GM19468 (cell line): ENCODE measurements at regions not wholly inside any gene's neighbourhood (a gene's known extent, or its start where the extent isn't known, plus 50 kb on each side); places are given as distances from the start of the nearest gene placed in this dataset.
"Not testable (repeated sequence)": the region's sequence is repeated elsewhere in the genome, so short reads cannot be mapped to it uniquely, and the experiment has no call there.

Experiments used
- ATAC-seq: cut with Tn5 transposase; IDR thresholded peaks from one replicate; pipeline ENCODE4 v1.9.1; 2021; ENCODE audit warnings: mild to moderate bottlenecking, moderate library complexity, moderate number of reproducible peaks; ENCODE audit not compliant: unreplicated experiment; ENCODE audit errors: extremely low read depth

DNA sequence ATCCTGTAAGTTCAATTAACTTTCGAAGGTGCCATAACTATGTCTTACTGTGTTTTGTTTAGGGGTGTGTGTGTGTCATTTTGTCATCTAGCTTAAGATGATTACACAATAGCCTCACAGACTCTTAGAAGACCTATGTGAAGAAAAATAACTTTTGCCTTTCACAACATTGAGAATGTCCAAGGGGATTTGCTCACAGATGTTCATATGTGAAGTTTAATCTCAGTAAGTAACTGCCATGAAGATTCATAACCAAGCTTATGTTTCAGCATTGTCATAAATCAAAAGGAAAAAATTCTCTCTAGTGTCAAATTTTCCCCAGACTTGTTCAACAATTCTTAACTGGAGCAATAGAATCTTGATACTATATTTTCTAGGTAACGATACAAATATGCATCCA is 226.1 kb upstream of the PRKD1 start:
- no peak for ATAC-seq

DNA sequence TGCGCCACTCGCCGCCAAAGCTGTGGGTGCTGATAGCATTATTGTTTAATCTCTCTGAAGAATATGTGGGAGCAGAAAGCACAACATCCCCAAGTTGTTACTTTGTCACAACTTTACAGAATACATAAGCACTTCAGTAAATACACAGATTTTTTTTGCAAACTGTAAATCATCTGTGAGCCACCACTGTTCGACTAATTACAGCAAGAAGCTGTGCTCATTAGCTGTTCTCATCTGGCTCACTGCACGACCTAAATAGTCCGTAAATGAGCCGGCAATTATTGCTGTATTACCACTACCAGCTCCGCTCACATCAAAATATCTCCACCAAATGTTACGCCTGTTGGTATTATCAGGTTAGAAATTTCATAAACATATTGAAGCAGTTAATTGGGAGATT is 228.9 kb upstream of the PRKD1 start:
- no peak for ATAC-seq

DNA sequence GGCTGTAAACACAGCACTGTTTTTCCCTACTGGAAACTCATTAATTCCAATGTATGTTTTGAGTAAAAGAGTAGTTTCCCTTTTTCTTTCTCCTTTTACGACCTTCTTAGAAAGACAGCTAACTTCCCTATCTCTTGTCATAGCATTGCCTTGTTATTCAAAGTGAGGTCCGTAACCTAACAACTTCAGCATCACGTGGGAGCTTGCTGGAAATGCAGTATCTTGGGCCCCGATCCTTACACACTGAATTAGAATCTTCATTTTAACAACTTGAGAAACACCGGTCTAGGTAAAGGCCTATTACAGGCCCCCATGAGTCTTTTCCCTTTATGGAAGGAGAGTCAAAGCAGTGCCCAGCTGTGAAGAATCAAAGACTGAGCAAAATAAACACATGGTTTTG is 230.7 kb upstream of the PRKD1 start:
- no peak for ATAC-seq

GRCh38 chr14:30159374-30159773 is 231.7 kb upstream of the PRKD1 start:
- ATAC-seq = no peak

DNA sequence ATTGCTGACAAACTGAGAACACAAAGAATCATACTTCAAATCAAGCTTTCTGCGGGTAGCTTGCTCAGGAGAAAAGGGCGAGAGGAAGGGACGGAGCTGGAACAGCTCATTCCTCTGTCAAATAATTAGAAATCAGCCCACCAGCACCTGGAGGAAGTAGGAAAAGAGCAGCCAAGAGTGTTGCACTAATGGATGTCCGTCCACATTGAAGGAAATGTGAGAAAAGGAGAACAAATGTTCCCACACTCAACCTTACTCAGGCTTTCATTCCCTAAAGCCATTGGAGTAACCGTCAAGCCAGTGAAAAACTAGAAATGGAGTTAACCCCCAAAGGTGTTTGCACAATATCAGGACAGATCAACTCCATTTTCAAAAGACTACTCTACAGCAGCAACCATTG is 233.0 kb upstream of the PRKD1 start:
- no peak for ATAC-seq

DNA sequence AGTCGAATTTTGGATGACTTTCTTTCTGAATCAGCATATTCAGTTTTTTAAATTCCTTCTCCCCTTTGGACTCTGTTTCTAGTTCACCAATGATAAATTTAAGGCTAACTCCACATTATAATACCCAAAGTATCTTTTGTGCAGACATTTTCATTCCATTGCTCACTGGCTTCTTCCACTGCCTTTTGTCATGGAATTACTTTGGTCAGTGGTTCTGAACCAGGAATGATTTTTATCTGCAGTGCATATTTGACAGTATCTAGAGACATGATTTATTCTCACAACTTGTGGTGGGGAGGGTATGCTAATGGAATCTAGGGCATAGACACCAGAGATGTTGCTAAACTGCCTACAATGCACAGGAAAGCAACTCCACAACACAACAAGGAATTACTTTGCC is 234.4 kb upstream of the PRKD1 start:
- no peak for ATAC-seq

GRCh38 chr14:30165255-30165654 is 237.6 kb upstream of the PRKD1 start:
- no peak for ATAC-seq

DNA sequence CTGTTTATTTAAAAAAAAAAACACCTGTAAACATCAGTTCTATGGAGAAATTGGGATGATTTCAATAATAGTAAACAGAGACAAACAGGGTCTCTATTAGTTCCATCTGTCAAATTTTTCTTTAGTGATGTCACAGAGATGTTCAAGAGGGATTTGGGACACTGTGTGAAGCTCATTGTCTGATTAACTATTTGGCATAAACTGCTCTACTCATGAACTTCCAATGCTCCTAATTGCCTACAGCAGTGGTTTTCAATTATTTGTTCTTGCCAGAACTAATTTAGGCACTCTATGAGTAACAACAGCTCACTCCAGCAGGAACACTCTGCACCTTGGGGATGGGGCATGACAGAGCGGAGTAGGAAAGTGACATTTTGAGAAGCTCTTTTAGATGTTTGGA is 250.1 kb upstream of the PRKD1 start:
- ATAC-seq = no peak

DNA sequence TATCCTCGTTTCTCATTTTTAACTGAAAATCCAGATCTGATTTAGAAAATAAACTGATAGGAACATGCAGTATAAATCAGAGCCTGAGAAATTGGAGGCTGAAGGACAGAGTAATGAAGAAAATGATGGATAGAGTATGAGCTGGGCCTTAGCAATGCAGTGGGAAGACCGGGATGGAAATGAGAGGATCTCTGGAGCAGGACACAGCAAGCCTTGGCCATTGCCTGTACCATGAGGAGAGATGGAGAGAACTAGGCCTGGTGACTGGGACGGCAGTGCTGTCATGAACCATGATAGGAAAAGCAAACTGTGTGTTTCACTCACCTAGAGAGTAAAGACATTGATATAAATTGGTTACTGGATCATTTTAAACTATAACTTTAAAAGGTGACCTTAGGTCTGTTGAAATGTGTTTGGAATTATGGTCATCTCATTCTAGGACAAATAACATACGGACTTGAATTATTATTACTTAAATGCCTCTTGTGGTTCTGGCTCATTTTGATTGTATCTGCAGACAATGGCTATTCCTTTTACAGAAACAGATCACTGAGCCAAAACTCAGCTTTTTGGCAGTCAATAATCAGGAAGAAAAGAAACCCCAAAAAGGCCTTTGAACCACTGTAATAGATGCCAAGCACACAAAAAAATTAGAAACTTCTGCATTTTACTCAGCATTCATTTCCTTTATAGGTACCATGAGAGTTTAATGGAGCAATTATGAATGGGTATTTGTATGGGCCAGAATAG is 251.9 kb upstream of the PRKD1 start:
- no peak for ATAC-seq

GRCh38 chr14:30180219-30180618 is 252.6 kb upstream of the PRKD1 start:
- ATAC-seq = no peak

- ATAC-seq = no peak
These were observed 258.2 kb upstream of the PRKD1 start for GRCh38 chr14:30185832-30186231.

GRCh38 chr14:30191639-30192279 is 264.1 kb upstream of the PRKD1 start:
- ATAC-seq = no peak

DNA sequence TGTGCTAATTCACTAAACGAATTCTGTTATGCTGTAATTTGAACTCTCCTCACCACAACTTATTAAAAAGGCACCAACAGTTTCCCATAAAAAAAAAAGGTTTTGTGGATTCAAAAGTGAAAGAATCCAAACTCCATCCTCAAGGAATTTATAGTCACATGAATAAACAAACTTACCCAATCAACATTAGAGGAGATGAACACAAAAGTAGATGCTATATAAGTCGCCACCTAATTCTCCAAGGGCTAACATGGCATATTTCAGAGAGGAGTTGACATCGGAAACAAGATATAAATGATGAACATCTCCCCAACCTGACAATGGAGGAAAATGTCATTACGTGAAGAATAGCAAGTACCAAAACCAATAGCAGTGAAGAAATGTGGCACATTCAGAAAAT is 265.5 kb upstream of the PRKD1 start:
- ATAC-seq = no peak

- no peak for ATAC-seq
These were observed 266.3 kb upstream of the PRKD1 start for GRCh38 chr14:30193845-30194501.

DNA sequence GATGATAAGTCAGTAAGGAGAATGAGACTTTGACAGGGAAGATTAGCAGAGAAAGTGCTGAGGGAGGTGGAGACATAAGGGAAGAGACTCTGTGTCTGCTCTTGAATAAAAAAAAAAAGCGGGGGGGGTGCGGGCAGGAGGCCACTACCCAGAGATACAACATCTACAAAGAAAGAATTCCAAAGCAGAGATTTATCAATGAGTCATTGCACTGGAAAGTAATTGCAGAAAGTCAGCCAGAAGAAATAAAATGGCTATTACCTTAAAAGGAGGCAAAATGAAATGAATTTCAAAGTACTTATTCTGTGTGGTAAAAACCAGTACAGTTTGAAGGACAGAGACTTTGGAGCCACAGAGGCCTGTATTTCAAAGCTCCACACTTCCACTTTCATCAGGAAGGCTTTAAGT is 267.1 kb upstream of the PRKD1 start:
- no peak for ATAC-seq

- ATAC-seq = no peak
These were observed 268.3 kb upstream of the PRKD1 start for GRCh38 chr14:30195941-30196340.

DNA sequence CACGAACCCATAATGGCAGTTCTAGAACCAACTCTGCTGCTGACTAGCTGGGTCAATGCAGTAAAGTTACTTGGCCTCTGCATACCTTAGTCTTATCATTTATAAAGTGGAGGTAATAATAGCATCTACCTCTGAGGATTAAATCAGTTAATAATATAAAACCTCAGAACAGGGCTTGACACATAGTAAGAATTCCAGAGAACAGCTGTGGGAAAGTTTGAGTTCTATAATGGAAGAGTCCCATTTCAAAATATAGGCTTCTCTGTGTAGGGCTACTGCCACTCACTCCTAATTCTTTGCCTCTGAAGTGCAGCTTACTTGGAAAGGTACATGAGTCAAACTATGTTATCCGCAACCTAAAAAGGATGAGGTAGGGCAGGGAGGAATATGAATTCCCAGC is 269.2 kb upstream of the PRKD1 start:
- no peak for ATAC-seq

GRCh38 chr14:30198720-30199119 is 271.1 kb upstream of the PRKD1 start:
- not testable (repeated sequence) for ATAC-seq

DNA sequence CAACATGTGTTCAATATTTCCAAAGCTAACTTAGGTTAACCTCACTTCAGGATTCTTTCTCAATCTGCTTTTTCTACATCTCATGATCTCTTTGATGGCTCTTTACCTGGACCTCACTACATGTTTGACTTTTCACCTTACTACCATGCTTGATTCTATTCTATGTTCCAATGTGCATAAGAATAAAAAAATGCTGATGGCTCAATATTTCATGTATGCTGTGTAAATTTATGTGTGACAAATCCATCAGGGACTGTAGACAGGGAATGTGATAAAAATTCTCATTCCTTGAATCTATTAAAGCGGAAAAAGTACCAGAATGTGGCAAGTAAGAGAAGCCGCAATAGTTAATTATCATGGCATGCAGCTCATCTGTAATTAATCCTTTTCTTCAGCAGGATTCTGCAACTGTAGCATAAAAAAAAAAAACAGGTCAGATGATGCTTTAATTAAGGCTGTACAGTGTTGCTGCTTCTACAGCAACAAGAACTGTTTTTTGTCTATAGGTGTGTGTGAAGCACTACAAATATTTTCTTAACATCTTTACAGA is 276.9 kb upstream of the PRKD1 start:
- no peak for ATAC-seq

- ATAC-seq = no peak
These were observed 281.5 kb upstream of the PRKD1 start for GRCh38 chr14:30209136-30209535.

GRCh38 chr14:30210630-30211029 is 283.0 kb upstream of the PRKD1 start:
- no peak for ATAC-seq
